Liver (tissue), 8 donors: ENCODE measurements at regions not wholly inside any gene's neighbourhood (a gene's known extent, or its start where the extent isn't known, plus 50 kb on each side); places are given as distances from the start of the nearest gene placed in this dataset.

Experiments used
- DNase-seq: peaks from one replicate; pipeline ENCODE4 v3.0.0-alpha.2; 2017; ENCODE audit warnings: low spot score
- H3K27ac ChIP-seq, 2 donors: one replicate each; pipeline ENCODE4 v1.7.0; 2013; ENCODE audit warnings: inconsistent platforms in 2 of 2, low read length in 2 of 2, control low read depth in 1 of 2, low read depth in 1 of 2, mild to moderate bottlenecking in 1 of 2
- H3K27me3 ChIP-seq, 4 donors: one replicate each; pipeline versions ENCODE4 v1.6.1 to v1.7.0; 2013; ENCODE audit warnings: low read length in 3 of 4, inconsistent platforms in 1 of 4, mild to moderate bottlenecking in 1 of 4, moderate library complexity in 1 of 4; ENCODE audit not compliant: control insufficient read depth in 4 of 4, insufficient read depth in 4 of 4
- H3K36me3 ChIP-seq, 4 donors: one replicate each; pipeline versions ENCODE4 v1.6.1 to v1.7.0; 2013; ENCODE audit warnings: low read length in 3 of 4, mild to moderate bottlenecking in 3 of 4, low read depth in 1 of 4, moderate library complexity in 1 of 4; ENCODE audit not compliant: control insufficient read depth in 4 of 4, insufficient read depth in 3 of 4
- H3K4me1 ChIP-seq, 4 donors: one replicate each; pipeline versions ENCODE4 v1.6.1 to v1.7.0; 2013; ENCODE audit warnings: low read length in 3 of 4, mild to moderate bottlenecking in 3 of 4, moderate library complexity in 1 of 4; ENCODE audit not compliant: control insufficient read depth in 4 of 4, insufficient read depth in 4 of 4
- H3K4me3 ChIP-seq, 3 donors: one replicate each; pipeline versions ENCODE4 v1.6.1 to v1.7.0; 2013; ENCODE audit warnings: low read length in 3 of 3, control low read depth in 1 of 3, low read depth in 1 of 3, mild to moderate bottlenecking in 1 of 3
- H3K9ac ChIP-seq, 2 donors: one replicate each; pipeline ENCODE4 v1.7.0; 2013; ENCODE audit warnings: low read length in 2 of 2, mild to moderate bottlenecking in 2 of 2, moderate library complexity in 2 of 2, control low read depth in 1 of 2, low read depth in 1 of 2
- H3K9me3 ChIP-seq, 4 donors: one replicate each; pipeline versions ENCODE4 v1.6.1 to v1.7.0; 2013; ENCODE audit warnings: low read length in 3 of 4; ENCODE audit not compliant: control insufficient read depth in 4 of 4
- HNF4A ChIP-seq, 2 donors: conservative IDR thresholded peaks; 2 replicates each; pipeline ENCODE4 v1.6.1; 2016; ENCODE audit warnings: antibody characterized with exemption in 2 of 2, mild to moderate bottlenecking in 2 of 2
- HNF4G ChIP-seq: IDR thresholded peaks from 2 replicates; pipeline ENCODE4 v1.6.1; 2016; ENCODE audit warnings: antibody characterized with exemption
- JUND ChIP-seq, 2 donors: IDR thresholded peaks; 2 replicates each; pipeline ENCODE4 v1.6.1; 2016; ENCODE audit warnings: antibody characterized with exemption in 2 of 2
- RAD21 ChIP-seq, 2 donors: IDR thresholded peaks; 2 replicates each; pipeline ENCODE4 v1.6.1; 2016; ENCODE audit warnings: antibody characterized with exemption in 2 of 2, mild to moderate bottlenecking in 2 of 2
- REST ChIP-seq: IDR thresholded peaks from 2 replicates; pipeline ENCODE4 v1.6.1; 2016; ENCODE audit warnings: antibody characterized with exemption, mild to moderate bottlenecking
- WGBS: extraction: QIAGEN DNeasy Blood & Tissue Kit; methylation state at CpG from one replicate; pipeline ENCODE4 v1.1.7; 2013; 5-methylcytosine and 5-hydroxymethylcytosine counted together
- TF ChIP-seq, protein P1 (sequence below): IDR thresholded peaks from 2 replicates; pipeline ENCODE4 v1.6.1; 2016; ENCODE audit warnings: antibody characterized with exemption
- TF ChIP-seq, protein P2 (sequence below): IDR thresholded peaks from 2 replicates; pipeline ENCODE4 v1.6.1; 2016; ENCODE audit warnings: antibody characterized with exemption
- TF ChIP-seq, protein P3 (sequence below): fragments of 150-350 bp; IDR thresholded peaks from 2 replicates; pipeline ENCODE4 v1.5.1; 2017; ENCODE audit warnings: improper control_type of control experiment, low read depth, low read length; ENCODE audit not compliant: missing input control
- TF ChIP-seq, protein P4 (sequence below): IDR thresholded peaks from 2 replicates; pipeline ENCODE4 v1.6.1; 2016; ENCODE audit warnings: antibody characterized with exemption
- donor health status: healthy.
- donor health status: healthy.
- donor health status: healthy.
- donor health status: healthy.
- donor health status: healthy.

GRCh38 chr22:49457946-49458707 is 369.5 kb downstream of the BRD1 start:
- peaks cover 0 to 4% (median 0%) of the 10 kb centered on the region in 4 donors for H3K27me3 ChIP-seq

More at GRCh38 chr22:49457946-49458707, 369.5 kb downstream of the BRD1 start:
- Histone ChIP-seq H3K27ac (no peak overlapping the region), H3K36me3 (no peaks in the 10 kb centered on the region), H3K9ac (no peak overlapping the region), H3K4me1 (no peaks in the 10 kb centered on the region), H3K4me3 (no peak overlapping the region), H3K9me3 (no peaks in the 10 kb centered on the region)
- no peak for TF ChIP-seq REST
- TF ChIP-seq, protein P1, sequence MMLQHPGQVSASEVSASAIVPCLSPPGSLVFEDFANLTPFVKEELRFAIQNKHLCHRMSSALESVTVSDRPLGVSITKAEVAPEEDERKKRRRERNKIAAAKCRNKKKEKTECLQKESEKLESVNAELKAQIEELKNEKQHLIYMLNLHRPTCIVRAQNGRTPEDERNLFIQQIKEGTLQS, result no peak
- TF ChIP-seq HNF4G, result no peak
- TF ChIP-seq, protein P2, sequence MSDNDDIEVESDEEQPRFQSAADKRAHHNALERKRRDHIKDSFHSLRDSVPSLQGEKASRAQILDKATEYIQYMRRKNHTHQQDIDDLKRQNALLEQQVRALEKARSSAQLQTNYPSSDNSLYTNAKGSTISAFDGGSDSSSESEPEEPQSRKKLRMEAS, result no peak
- TF ChIP-seq, protein P3, sequence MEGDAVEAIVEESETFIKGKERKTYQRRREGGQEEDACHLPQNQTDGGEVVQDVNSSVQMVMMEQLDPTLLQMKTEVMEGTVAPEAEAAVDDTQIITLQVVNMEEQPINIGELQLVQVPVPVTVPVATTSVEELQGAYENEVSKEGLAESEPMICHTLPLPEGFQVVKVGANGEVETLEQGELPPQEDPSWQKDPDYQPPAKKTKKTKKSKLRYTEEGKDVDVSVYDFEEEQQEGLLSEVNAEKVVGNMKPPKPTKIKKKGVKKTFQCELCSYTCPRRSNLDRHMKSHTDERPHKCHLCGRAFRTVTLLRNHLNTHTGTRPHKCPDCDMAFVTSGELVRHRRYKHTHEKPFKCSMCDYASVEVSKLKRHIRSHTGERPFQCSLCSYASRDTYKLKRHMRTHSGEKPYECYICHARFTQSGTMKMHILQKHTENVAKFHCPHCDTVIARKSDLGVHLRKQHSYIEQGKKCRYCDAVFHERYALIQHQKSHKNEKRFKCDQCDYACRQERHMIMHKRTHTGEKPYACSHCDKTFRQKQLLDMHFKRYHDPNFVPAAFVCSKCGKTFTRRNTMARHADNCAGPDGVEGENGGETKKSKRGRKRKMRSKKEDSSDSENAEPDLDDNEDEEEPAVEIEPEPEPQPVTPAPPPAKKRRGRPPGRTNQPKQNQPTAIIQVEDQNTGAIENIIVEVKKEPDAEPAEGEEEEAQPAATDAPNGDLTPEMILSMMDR, result no peak
- TF ChIP-seq RAD21 (IDR thresholded peaks at IDR 0.05), result no peak
- TF ChIP-seq HNF4A (conservative IDR thresholded peaks at IDR 0.05), result no peak
- TF ChIP-seq, protein P4, sequence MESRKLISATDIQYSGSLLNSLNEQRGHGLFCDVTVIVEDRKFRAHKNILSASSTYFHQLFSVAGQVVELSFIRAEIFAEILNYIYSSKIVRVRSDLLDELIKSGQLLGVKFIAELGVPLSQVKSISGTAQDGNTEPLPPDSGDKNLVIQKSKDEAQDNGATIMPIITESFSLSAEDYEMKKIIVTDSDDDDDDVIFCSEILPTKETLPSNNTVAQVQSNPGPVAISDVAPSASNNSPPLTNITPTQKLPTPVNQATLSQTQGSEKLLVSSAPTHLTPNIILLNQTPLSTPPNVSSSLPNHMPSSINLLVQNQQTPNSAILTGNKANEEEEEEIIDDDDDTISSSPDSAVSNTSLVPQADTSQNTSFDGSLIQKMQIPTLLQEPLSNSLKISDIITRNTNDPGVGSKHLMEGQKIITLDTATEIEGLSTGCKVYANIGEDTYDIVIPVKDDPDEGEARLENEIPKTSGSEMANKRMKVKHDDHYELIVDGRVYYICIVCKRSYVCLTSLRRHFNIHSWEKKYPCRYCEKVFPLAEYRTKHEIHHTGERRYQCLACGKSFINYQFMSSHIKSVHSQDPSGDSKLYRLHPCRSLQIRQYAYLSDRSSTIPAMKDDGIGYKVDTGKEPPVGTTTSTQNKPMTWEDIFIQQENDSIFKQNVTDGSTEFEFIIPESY, result no peak
- TF ChIP-seq JUND (IDR thresholded peaks at IDR 0.05), result no peak
- WGBS, result 80% methylated on average over 14 of the region's 14 CpGs
- no peak for DNase-seq
